GM18502 (cell line): ENCODE measurements at regions not wholly inside any gene's neighbourhood (a gene's known extent, or its start where the extent isn't known, plus 50 kb on each side); places are given as distances from the start of the nearest gene placed in this dataset.

Experiments used
- ATAC-seq: cut with Tn5 transposase; IDR thresholded peaks from one replicate; pipeline ENCODE4 v1.9.1; 2021; ENCODE audit warnings: mild to moderate bottlenecking; ENCODE audit not compliant: unreplicated experiment, poor library complexity

- ATAC-seq = no peak
These were observed 917.8 kb upstream of the PCDH20 start for GRCh38 chr13:62333466-62333865.

- no peak for ATAC-seq
These were observed 915.7 kb upstream of the PCDH20 start for GRCh38 chr13:62331384-62331783.

GRCh38 chr13:62327367-62327766, 911.7 kb upstream of the PCDH20 start:
- ATAC-seq = no peak

- no peak for ATAC-seq
These were observed 909.2 kb upstream of the PCDH20 start for GRCh38 chr13:62324842-62325241.

- no peak for ATAC-seq
These were observed 906.2 kb upstream of the PCDH20 start for GRCh38 chr13:62321895-62322294.

GRCh38 chr13:62321139-62321538, 905.5 kb upstream of the PCDH20 start:
- no peak for ATAC-seq

GRCh38 chr13:62320129-62321108, 904.8 kb upstream of the PCDH20 start:
- ATAC-seq = peak; percentile 87

GRCh38 chr13:62309904-62310303, 894.3 kb upstream of the PCDH20 start:
- no peak for ATAC-seq

GRCh38 chr13:62305756-62306155, 890.1 kb upstream of the PCDH20 start:
- ATAC-seq = peak; percentile 94

GRCh38 chr13:62302341-62302740, 886.7 kb upstream of the PCDH20 start:
- no peak for ATAC-seq

GRCh38 chr13:62299988-62300387, 884.3 kb upstream of the PCDH20 start:
- ATAC-seq = no peak

GRCh38 chr13:62296812-62297211, 881.2 kb upstream of the PCDH20 start:
- ATAC-seq = no peak

GRCh38 chr13:62294244-62294643, 878.6 kb upstream of the PCDH20 start:
- no peak for ATAC-seq

- ATAC-seq = peak; percentile 59
These were observed 877.2 kb upstream of the PCDH20 start for GRCh38 chr13:62292714-62293480.

GRCh38 chr13:62290542-62290941, 874.9 kb upstream of the PCDH20 start:
- ATAC-seq = no peak

- ATAC-seq = no peak
These were observed 872.1 kb upstream of the PCDH20 start for GRCh38 chr13:62287764-62288163.

- ATAC-seq = peak; percentile 90
These were observed 864.9 kb upstream of the PCDH20 start for GRCh38 chr13:62280590-62280989.

GRCh38 chr13:62278271-62278670, 862.6 kb upstream of the PCDH20 start:
- ATAC-seq = peak; percentile 50

- no peak for ATAC-seq
These were observed 836.1 kb upstream of the PCDH20 start for GRCh38 chr13:62251734-62252133.

- ATAC-seq = no peak
These were observed 835.0 kb upstream of the PCDH20 start for GRCh38 chr13:62250501-62251201.

GRCh38 chr13:62246581-62246980, 830.9 kb upstream of the PCDH20 start:
- ATAC-seq = no peak
